Calu3 (cell line): ENCODE measurements at regions not wholly inside any gene's neighbourhood (a gene's known extent, or its start where the extent isn't known, plus 50 kb on each side); places are given as distances from the start of the nearest gene placed in this dataset.
A peak's percentile ranks its signal among the peaks of the same experiment; 100 is the strongest.
"Not testable (repeated sequence)": the region's sequence is repeated elsewhere in the genome, so short reads cannot be mapped to it uniquely, and the experiment has no call there.

Source experiments
- BruUV-seq: library from RNA; stranded (reverse); fragments of 400-500 nt; replicated peaks from 2 replicates; lab custom pipeline; 2021; lab: Mats Ljungman, UMichigan
- CTCF ChIA-PET: fragments of 300-600 bp; sonication (Branson Sonifier 250); formaldehyde crosslinking; loops from one replicate; lab custom pipeline; 2022; ENCODE audit warnings: antibody characterized with exemption; lab: Charles Lee
- DNase-seq: peaks from one replicate; pipeline ENCODE4 v3.0.0; 2022
- H3K27ac Mint-ChIP-seq: one replicate; pipeline ENCODE4 v1.8.0; 2022; ENCODE audit warnings: mixed read lengths; ENCODE audit not compliant: unreplicated experiment
- H3K27me3 Mint-ChIP-seq: one replicate; pipeline ENCODE4 v1.8.0; 2022; ENCODE audit warnings: mixed read lengths; ENCODE audit not compliant: unreplicated experiment
- H3K36me3 Mint-ChIP-seq: one replicate; pipeline ENCODE4 v1.8.0; 2022; ENCODE audit warnings: mild to moderate bottlenecking, moderate library complexity, mixed read lengths; ENCODE audit not compliant: insufficient read depth, unreplicated experiment
- H3K4me1 Mint-ChIP-seq: one replicate; pipeline ENCODE4 v1.8.0; 2022; ENCODE audit warnings: mild to moderate bottlenecking, low read depth, mixed read lengths; ENCODE audit not compliant: unreplicated experiment
- H3K4me3 Mint-ChIP-seq: one replicate; pipeline ENCODE4 v1.8.0; 2022; ENCODE audit warnings: mild to moderate bottlenecking, low read depth, moderate library complexity, mixed read lengths; ENCODE audit not compliant: unreplicated experiment
- H3K9me3 Mint-ChIP-seq: one replicate; pipeline ENCODE4 v1.8.0; 2022; ENCODE audit warnings: low read depth, mixed read lengths; ENCODE audit not compliant: unreplicated experiment
- CTCF ChIP-seq: fragments of 200-600 bp; IDR thresholded peaks from one replicate; pipeline ENCODE4 v1.8.0; 2022; ENCODE audit warnings: antibody characterized with exemption; ENCODE audit not compliant: unreplicated experiment
- intact Hi-C: fragments of 100-400 bp; cut with micrococcal nuclease; formaldehyde crosslinking; loops from one replicate; pipeline ENCODE4 v1.10.0; 2022; ENCODE audit not compliant: unreplicated experiment

GRCh38 chr9:31588756-31589155, 795.7 kb upstream of the ACO1 start:
- no peak overlapping the region for H3K4me3 Mint-ChIP-seq
- no peaks in the 10 kb centered on the region for H3K9me3 Mint-ChIP-seq
- no peaks in the 10 kb centered on the region for H3K27me3 Mint-ChIP-seq
- H3K36me3 Mint-ChIP-seq, result peaks cover under 1% of the 10 kb centered on the region
- intact Hi-C loops, result no loop called here
- no peak for DNase-seq
- CTCF ChIA-PET, result no interaction called here
- no TSS peak for BruUV-seq
- no peak for TF ChIP-seq CTCF
- no peak overlapping the region for H3K27ac Mint-ChIP-seq
- peaks cover 23% of the 10 kb centered on the region for H3K4me1 Mint-ChIP-seq

DNA sequence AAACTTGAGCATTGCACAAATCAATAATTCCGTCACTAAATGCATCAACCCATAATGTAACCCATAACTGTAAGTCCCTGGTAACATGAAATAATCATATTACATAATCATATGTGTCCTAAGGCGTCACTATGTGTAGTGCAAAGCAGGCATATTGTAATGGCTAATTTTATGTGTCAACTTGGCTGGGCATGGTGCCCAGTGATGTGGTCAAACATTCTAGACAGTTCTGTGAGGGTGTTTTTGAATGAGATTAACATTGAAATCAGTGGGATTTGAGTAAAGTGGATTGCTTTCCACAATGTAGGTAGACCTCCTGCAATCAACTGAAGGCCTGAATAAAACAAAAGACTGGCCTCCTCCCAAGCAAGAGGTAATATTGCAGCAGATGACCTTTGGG, 794.4 kb upstream of the ACO1 start:
- H3K4me1 Mint-ChIP-seq, result peaks cover 25% of the 10 kb centered on the region
- peaks cover 4% of the 10 kb centered on the region for H3K36me3 Mint-ChIP-seq
- intact Hi-C loops, result no loop called here
- no peak overlapping the region for H3K27ac Mint-ChIP-seq
- no peaks in the 10 kb centered on the region for H3K27me3 Mint-ChIP-seq
- no peak for DNase-seq
- TF ChIP-seq CTCF, result no peak
- no TSS peak for BruUV-seq
- CTCF ChIA-PET, result no interaction called here
- no peaks in the 10 kb centered on the region for H3K9me3 Mint-ChIP-seq
- no peak overlapping the region for H3K4me3 Mint-ChIP-seq

GRCh38 chr9:31597086-31597485, 787.4 kb upstream of the ACO1 start:
- BruUV-seq, H3K27me3 Mint-ChIP-seq, intact Hi-C loops, DNase-seq, H3K9me3 Mint-ChIP-seq, H3K4me3 Mint-ChIP-seq, H3K27ac Mint-ChIP-seq, H3K36me3 Mint-ChIP-seq: not testable (repeated sequence)
- H3K4me1 Mint-ChIP-seq, result peaks cover 25% of the 10 kb centered on the region
- CTCF ChIA-PET, result interaction anchor here (0.6 kb wide), 1 partner anchor 47 kb away, joined by 5 read pairs; no protein-coding TSS in a partner anchor

GRCh38 chr9:31597977-31598376, 786.5 kb upstream of the ACO1 start:
- no TSS peak for BruUV-seq
- Mint-ChIP-seq H3K9me3 (no peaks in the 10 kb centered on the region), H3K27me3 (no peaks in the 10 kb centered on the region), H3K36me3 (peaks cover 4% of the 10 kb centered on the region), H3K27ac (peak overlapping the region; percentile 89), H3K4me3 (no peak overlapping the region), H3K4me1 (peaks cover 22% of the 10 kb centered on the region)
- TF ChIP-seq CTCF, result no peak
- CTCF ChIA-PET, result interaction anchor here (1.3 kb wide), 1 partner anchor 10 kb away, joined by 4 read pairs; no protein-coding TSS in a partner anchor
- DNase-seq, result peak; percentile 68
- intact Hi-C loops, result no loop called here

DNA sequence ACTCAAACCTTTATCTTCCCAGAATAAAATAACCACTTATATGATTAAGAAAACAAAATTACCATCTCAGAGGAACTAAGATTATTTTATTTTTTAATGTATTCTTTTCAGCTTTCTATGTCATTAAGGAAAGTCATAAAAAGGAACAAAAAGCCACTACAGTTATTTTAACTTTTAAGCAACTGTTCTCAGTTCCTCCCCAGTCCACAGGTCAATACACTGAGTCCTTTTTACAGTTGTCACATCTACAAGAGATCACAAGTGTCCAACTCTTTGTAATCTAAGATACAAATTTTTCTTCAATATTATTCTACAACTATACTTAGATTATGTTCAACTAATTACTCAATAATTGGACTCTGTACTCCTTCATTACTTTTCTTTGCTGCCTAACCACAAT, 782.8 kb upstream of the ACO1 start:
- H3K4me3 Mint-ChIP-seq, result no peak overlapping the region
- H3K4me1 Mint-ChIP-seq, result peaks cover 13% of the 10 kb centered on the region
- intact Hi-C loops, result no loop called here
- H3K36me3 Mint-ChIP-seq, result no peaks in the 10 kb centered on the region
- H3K9me3 Mint-ChIP-seq, result peaks cover 4% of the 10 kb centered on the region
- H3K27me3 Mint-ChIP-seq, result no peaks in the 10 kb centered on the region
- no peak overlapping the region for H3K27ac Mint-ChIP-seq
- no peak for TF ChIP-seq CTCF
- CTCF ChIA-PET, result no interaction called here
- no peak for DNase-seq
- BruUV-seq, result no TSS peak
